ENCODE measurements at regions not wholly inside any gene's neighbourhood (a gene's known extent, or its start where the extent isn't known, plus 50 kb on each side); places are given as distances from the start of the nearest gene placed in this dataset.

GRCh38 chr10:3972460-3973301, 187.7 kb upstream of the KLF6 start:
- peak; percentile 68 for DNase-seq
- Mint-ChIP-seq H3K9me3 (peaks cover 10% of the 10 kb centered on the region), H3K27ac (peak overlapping the region; percentile 100), H3K36me3 (peaks cover 28% of the 10 kb centered on the region), H3K4me3 (peak overlapping the region; percentile 73), H3K4me1 (peaks cover 55% of the 10 kb centered on the region), H3K27me3 (no peaks in the 10 kb centered on the region)
- CTCF ChIA-PET: interaction anchor here (1.0 to 1.2 kb wide), 4 partner anchors 9 to 163 kb away, joined by 3 to 4 read pairs (median 4); no protein-coding TSS in a partner anchor

- Mint-ChIP-seq H3K27ac (peak overlapping the region; percentile 100), H3K4me3 (peak overlapping the region; percentile 6), H3K36me3 (peaks cover 32% of the 10 kb centered on the region), H3K9me3 (peaks cover 14% of the 10 kb centered on the region), H3K27me3 (no peaks in the 10 kb centered on the region), H3K4me1 (peaks cover 57% of the 10 kb centered on the region)
- no peak for DNase-seq
- CTCF ChIA-PET: interaction anchor here (1.0 to 1.2 kb wide), 2 partner anchors 11 to 162 kb away, joined by 4 read pairs; no protein-coding TSS in a partner anchor
These were observed 186.7 kb upstream of the KLF6 start for GRCh38 chr10:3971713-3972112.

DNA sequence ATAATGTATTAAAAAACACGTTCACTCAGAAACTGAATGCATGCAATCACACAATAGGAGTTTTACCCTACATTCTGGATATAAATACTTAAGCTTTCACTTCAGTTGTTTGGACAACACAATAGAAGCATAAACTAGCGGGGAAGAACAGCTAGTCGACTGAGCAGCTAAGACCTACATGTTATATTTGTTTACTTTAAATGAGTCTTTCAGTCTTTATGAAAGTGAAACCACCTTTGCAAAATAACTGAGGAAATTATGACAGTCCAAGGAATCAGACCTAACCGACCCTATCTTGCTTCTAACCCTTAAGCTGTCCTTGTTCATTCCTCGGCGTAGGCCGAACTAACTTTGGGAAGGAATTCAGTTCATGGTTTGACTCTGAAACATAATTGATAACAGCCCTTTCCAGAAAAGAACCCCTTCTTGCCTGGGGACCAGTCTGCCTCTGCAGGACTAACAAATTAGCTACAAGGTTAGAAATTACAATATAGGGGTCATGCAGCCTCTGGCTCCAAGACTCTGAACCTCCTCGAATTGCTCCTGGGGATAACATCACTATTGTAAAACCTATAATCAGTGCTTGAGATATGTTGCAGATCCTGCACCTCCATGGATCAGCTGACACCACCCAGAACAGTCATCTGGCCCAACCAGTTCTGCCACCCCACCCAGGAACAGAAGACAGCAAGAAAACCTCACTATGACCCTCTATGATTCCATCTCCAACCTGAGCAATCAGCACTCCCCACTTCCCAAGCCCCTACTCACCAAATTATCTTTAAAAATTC, 185.1 kb upstream of the KLF6 start:
- peak overlapping the region; percentile 4 for H3K4me3 Mint-ChIP-seq
- DNase-seq: no peak
- H3K9me3 Mint-ChIP-seq: peaks cover 14% of the 10 kb centered on the region
- peaks cover 60% of the 10 kb centered on the region for H3K4me1 Mint-ChIP-seq
- H3K27ac Mint-ChIP-seq: peak overlapping the region; percentile 100
- H3K36me3 Mint-ChIP-seq: peaks cover 33% of the 10 kb centered on the region
- CTCF ChIA-PET: interaction anchor here (0.6 kb wide), 1 partner anchor 89 kb away, joined by 6 read pairs; no protein-coding TSS in a partner anchor
- H3K27me3 Mint-ChIP-seq: no peaks in the 10 kb centered on the region

DNA sequence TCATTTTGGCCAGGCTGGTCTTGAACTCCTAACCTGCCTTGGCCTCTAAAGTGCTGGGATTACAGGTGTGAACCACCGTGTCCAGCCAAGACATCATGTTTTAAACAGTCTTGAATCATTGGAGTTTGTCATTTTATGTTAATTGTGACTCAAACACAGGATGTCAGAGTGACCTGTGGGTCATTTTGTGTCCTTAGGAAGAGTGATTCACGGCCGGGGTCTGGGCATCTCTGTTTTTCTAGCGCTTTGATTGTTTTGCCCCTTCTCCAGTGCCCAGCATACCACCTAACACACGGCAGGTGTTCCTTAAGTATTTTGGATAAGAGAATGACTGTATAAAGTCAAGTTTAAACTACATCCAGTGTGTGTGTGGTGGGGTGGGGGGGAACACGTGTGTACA, 183.7 kb upstream of the KLF6 start:
- no peak overlapping the region for H3K4me3 Mint-ChIP-seq
- H3K9me3 Mint-ChIP-seq: peaks cover 9% of the 10 kb centered on the region
- H3K36me3 Mint-ChIP-seq: peaks cover 26% of the 10 kb centered on the region
- H3K27me3 Mint-ChIP-seq: no peaks in the 10 kb centered on the region
- peaks cover 58% of the 10 kb centered on the region for H3K4me1 Mint-ChIP-seq
- H3K27ac Mint-ChIP-seq: no peak overlapping the region
- DNase-seq: no peak
- CTCF ChIA-PET: no interaction called here

DNA sequence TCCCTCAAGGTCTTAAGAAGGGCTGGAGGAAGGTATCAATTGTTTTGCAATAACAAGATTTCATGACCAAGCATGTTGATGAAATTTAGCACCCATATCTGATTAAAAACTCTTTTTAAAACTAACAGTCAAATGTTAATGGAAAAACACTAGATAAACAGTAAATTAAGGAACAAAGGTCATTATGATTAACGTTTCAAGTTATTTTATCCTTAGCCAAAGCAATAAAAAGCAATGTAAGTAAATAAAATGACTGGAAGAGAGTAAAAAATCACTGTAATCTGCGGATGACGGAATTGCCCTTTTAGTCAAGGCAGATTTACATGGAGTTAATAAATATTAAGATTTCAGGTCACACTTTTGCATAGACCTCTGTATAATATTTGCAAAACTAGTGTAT, 179.5 kb upstream of the KLF6 start:
- H3K27ac Mint-ChIP-seq: no peak overlapping the region
- peaks cover 9% of the 10 kb centered on the region for H3K9me3 Mint-ChIP-seq
- peaks cover 11% of the 10 kb centered on the region for H3K36me3 Mint-ChIP-seq
- no peak for DNase-seq
- no peak overlapping the region for H3K4me3 Mint-ChIP-seq
- CTCF ChIA-PET: no interaction called here
- no peaks in the 10 kb centered on the region for H3K27me3 Mint-ChIP-seq
- peaks cover 63% of the 10 kb centered on the region for H3K4me1 Mint-ChIP-seq

DNA sequence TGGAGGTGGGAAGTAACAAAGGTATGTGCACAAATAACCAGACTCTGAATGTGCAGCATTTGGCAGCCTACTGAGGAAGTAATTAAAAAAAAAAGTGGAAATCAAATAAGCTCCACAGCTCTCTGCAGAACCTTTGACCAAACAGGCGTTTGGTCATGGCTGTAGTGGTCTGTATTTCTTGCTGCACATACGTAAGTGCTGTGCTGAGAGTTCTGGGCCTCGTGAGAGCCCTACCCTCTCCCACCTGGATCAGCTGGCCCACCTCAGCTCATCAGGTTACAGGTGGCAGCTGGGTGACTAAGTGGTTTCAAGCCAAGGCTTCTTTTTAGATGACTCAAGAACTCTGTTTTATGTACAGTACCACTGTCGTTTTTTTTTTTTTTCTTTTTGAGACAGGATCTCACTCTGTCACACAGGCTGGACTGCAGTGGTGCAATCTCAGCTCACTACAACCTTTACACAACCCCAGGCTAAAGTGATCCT, 178.2 kb upstream of the KLF6 start:
- DNase-seq: no peak
- Mint-ChIP-seq H3K36me3 (peaks cover 10% of the 10 kb centered on the region), H3K27ac (peak overlapping the region; percentile 33), H3K27me3 (no peaks in the 10 kb centered on the region), H3K4me3 (no peak overlapping the region), H3K4me1 (peaks cover 57% of the 10 kb centered on the region), H3K9me3 (peaks cover 9% of the 10 kb centered on the region)
- CTCF ChIA-PET: interaction anchor here (0.6 kb wide), 1 partner anchor 10 kb away, joined by 3 read pairs; no protein-coding TSS in a partner anchor

- H3K4me1 Mint-ChIP-seq: peaks cover 52% of the 10 kb centered on the region
- CTCF ChIA-PET: interaction anchor here (0.9 to 2.8 kb wide), 4 partner anchors 10 to 28 kb away, joined by 3 to 13 read pairs (median 4); no protein-coding TSS in a partner anchor
- peak; percentile 76 for DNase-seq
- peak overlapping the region; percentile 24 for H3K4me3 Mint-ChIP-seq
- no peaks in the 10 kb centered on the region for H3K36me3 Mint-ChIP-seq
- H3K27ac Mint-ChIP-seq: peak overlapping the region; percentile 88
- no peaks in the 10 kb centered on the region for H3K9me3 Mint-ChIP-seq
- no peaks in the 10 kb centered on the region for H3K27me3 Mint-ChIP-seq
These were observed 176.1 kb upstream of the KLF6 start for GRCh38 chr10:3961082-3961481.

DNA sequence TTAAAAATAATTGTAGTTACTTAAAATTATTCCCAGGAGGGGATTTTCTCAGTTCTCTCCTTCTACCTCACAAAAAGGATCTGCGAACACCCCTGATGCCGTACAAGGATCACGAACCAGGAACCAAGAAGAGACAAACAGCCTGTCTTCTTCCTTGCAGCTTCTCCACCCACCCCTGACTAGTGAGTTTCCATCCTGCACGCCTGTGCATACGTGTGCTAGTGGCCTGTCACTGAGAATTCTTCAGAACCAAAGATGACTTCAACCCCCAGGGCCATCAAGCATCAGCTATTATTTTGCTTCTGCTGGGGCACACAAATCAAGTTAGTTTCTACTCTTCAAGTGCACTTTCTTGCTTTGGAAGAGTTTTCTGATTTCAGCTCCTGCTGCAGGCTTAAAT, 175.5 kb upstream of the KLF6 start:
- Mint-ChIP-seq H3K4me1 (peaks cover 52% of the 10 kb centered on the region), H3K36me3 (no peaks in the 10 kb centered on the region), H3K27me3 (no peaks in the 10 kb centered on the region), H3K9me3 (no peaks in the 10 kb centered on the region), H3K27ac (peak overlapping the region; percentile 88), H3K4me3 (no peak overlapping the region)
- CTCF ChIA-PET: interaction anchor here (0.9 to 2.8 kb wide), 5 partner anchors 9 to 27 kb away, joined by 3 to 13 read pairs (median 4); no protein-coding TSS in a partner anchor
- DNase-seq: no peak

- peak overlapping the region; percentile 22 for H3K4me3 Mint-ChIP-seq
- H3K36me3 Mint-ChIP-seq: no peaks in the 10 kb centered on the region
- DNase-seq: no peak
- no peaks in the 10 kb centered on the region for H3K9me3 Mint-ChIP-seq
- CTCF ChIA-PET: interaction anchor here (1.1 to 2.8 kb wide), 3 partner anchors 8 to 11 kb away, joined by 3 to 13 read pairs (median 4); no protein-coding TSS in a partner anchor
- H3K27ac Mint-ChIP-seq: peak overlapping the region; percentile 88
- H3K27me3 Mint-ChIP-seq: no peaks in the 10 kb centered on the region
- H3K4me1 Mint-ChIP-seq: peaks cover 52% of the 10 kb centered on the region
These were observed 174.6 kb upstream of the KLF6 start for GRCh38 chr10:3959370-3960325.

DNA sequence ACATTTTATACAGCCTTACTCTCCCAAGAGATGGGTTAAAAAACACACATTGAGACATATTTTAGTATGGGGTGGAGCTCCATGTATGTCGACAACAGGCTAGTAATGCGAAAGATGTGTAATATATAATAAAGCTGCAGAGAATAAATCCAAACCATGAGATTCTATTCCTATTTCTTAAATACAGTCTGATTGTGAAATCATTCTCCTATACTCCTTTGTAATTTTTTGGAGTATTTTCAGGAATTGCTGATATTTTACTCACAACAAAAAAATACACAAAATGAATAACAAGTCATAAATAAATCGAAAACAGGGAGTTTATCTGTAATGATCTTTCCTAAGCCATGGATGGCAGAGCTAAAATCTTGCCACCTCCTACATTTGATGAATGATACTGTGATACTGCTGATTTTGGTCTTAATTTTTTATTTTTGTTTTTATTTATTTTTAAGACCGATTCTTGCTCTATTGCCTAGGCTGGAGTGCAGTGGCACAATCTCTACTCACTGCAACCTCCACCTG, 173.5 kb upstream of the KLF6 start:
- Mint-ChIP-seq H3K4me3 (no peak overlapping the region), H3K36me3 (peaks cover 2% of the 10 kb centered on the region), H3K27ac (no peak overlapping the region), H3K27me3 (no peaks in the 10 kb centered on the region), H3K9me3 (no peaks in the 10 kb centered on the region), H3K4me1 (peaks cover 42% of the 10 kb centered on the region)
- CTCF ChIA-PET: no interaction called here
- DNase-seq: no peak

- H3K4me1 Mint-ChIP-seq: peaks cover 33% of the 10 kb centered on the region
- peaks cover 2% of the 10 kb centered on the region for H3K9me3 Mint-ChIP-seq
- CTCF ChIA-PET: no interaction called here
- H3K4me3 Mint-ChIP-seq: no peak overlapping the region
- H3K27me3 Mint-ChIP-seq: no peaks in the 10 kb centered on the region
- H3K27ac Mint-ChIP-seq: no peak overlapping the region
- peaks cover 7% of the 10 kb centered on the region for H3K36me3 Mint-ChIP-seq
- no peak for DNase-seq
These were observed 171.1 kb upstream of the KLF6 start for GRCh38 chr10:3955955-3956617.

DNA sequence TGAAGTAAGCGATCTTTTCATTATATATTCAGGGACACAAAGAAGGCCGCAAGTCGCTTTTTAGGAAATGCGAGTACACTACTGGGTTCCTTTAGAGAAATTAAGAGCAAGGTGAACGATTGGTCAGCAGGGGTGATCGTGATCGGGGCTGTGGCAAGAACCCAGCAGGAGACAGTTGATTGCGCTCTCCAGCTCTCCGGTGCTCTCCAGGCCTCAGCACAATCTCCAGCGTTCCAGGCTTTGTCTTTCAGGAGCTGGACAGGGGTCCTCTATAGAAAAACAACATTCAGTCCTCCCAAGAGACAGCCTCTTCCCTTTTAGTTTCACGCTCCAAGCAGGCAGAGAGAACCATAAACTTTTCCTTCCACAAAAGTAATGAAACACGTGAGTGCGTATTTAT, 170.5 kb upstream of the KLF6 start:
- CTCF ChIA-PET: no interaction called here
- peaks cover 7% of the 10 kb centered on the region for H3K36me3 Mint-ChIP-seq
- peaks cover 33% of the 10 kb centered on the region for H3K4me1 Mint-ChIP-seq
- H3K27me3 Mint-ChIP-seq: no peaks in the 10 kb centered on the region
- H3K27ac Mint-ChIP-seq: no peak overlapping the region
- H3K9me3 Mint-ChIP-seq: peaks cover 2% of the 10 kb centered on the region
- no peak overlapping the region for H3K4me3 Mint-ChIP-seq
- no peak for DNase-seq

DNA sequence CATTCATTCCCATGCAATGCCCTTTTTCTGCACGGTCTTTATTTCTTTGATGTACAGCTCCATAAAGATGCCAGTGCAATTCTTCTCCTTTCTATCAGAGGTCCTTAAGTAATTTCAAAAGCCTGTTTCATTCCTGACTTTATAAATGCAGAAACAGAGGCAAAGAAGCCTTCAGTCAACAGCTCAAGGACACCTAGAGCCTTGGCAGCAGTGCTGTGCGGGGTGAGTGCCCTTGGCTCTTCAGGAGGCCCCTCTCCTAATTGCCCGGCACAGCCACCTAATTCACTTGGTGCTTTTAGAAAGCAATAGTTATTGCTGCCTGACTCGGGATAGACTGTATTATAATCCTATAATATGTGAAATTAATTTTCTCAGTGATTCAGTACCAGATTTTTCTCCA, 169.6 kb upstream of the KLF6 start:
- CTCF ChIA-PET: no interaction called here
- DNase-seq: no peak
- H3K27ac Mint-ChIP-seq: no peak overlapping the region
- H3K4me3 Mint-ChIP-seq: no peak overlapping the region
- peaks cover 2% of the 10 kb centered on the region for H3K9me3 Mint-ChIP-seq
- H3K27me3 Mint-ChIP-seq: no peaks in the 10 kb centered on the region
- H3K36me3 Mint-ChIP-seq: peaks cover 7% of the 10 kb centered on the region
- H3K4me1 Mint-ChIP-seq: peaks cover 33% of the 10 kb centered on the region
